HG02678 (cell line): ENCODE measurements at regions not wholly inside any gene's neighbourhood (a gene's known extent, or its start where the extent isn't known, plus 50 kb on each side); places are given as distances from the start of the nearest gene placed in this dataset.

ENCODE experiments used
- ATAC-seq: cut with Tn5 transposase; IDR thresholded peaks from one replicate; pipeline ENCODE4 v1.9.1; 2021; ENCODE audit warnings: mild to moderate bottlenecking, moderate library complexity; ENCODE audit not compliant: unreplicated experiment

GRCh38 chr1:88407248-88407647 is 276.8 kb upstream of the PKN2 start:
- no peak for ATAC-seq

- ATAC-seq = no peak
Observed at GRCh38 chr1:88421997-88422396, 262.1 kb upstream of the PKN2 start.

GRCh38 chr1:88433556-88433955 is 250.5 kb upstream of the PKN2 start:
- ATAC-seq = no peak

- ATAC-seq = no peak
Observed at GRCh38 chr1:88434836-88435235, 249.2 kb upstream of the PKN2 start.

GRCh38 chr1:88441022-88441421 is 243.1 kb upstream of the PKN2 start:
- no peak for ATAC-seq

- ATAC-seq = no peak
Observed at GRCh38 chr1:88451856-88452255, 232.2 kb upstream of the PKN2 start.

GRCh38 chr1:88453295-88453694 is 230.8 kb upstream of the PKN2 start:
- no peak for ATAC-seq

GRCh38 chr1:88454781-88455180 is 229.3 kb upstream of the PKN2 start:
- no peak for ATAC-seq

GRCh38 chr1:88455621-88456256 is 228.3 kb upstream of the PKN2 start:
- ATAC-seq = no peak

- ATAC-seq = no peak
Observed at GRCh38 chr1:88457197-88457596, 226.9 kb upstream of the PKN2 start.

- no peak for ATAC-seq
Observed at GRCh38 chr1:88461007-88461406, 223.1 kb upstream of the PKN2 start.

GRCh38 chr1:88462096-88462487 is 222.0 kb upstream of the PKN2 start:
- ATAC-seq = no peak

- no peak for ATAC-seq
Observed at GRCh38 chr1:88462488-88463261, 221.4 kb upstream of the PKN2 start.

GRCh38 chr1:88463401-88463985 is 220.6 kb upstream of the PKN2 start:
- no peak for ATAC-seq

- no peak for ATAC-seq
Observed at GRCh38 chr1:88466011-88466410, 218.1 kb upstream of the PKN2 start.

GRCh38 chr1:88466899-88467580 is 217.0 kb upstream of the PKN2 start:
- no peak for ATAC-seq

- ATAC-seq = no peak
Observed at GRCh38 chr1:88472298-88472697, 211.8 kb upstream of the PKN2 start.

- no peak for ATAC-seq
Observed at GRCh38 chr1:88472714-88473113, 211.4 kb upstream of the PKN2 start.

- no peak for ATAC-seq
Observed at GRCh38 chr1:88474555-88475304, 209.3 kb upstream of the PKN2 start.

- no peak for ATAC-seq
Observed at GRCh38 chr1:88484881-88485280, 199.2 kb upstream of the PKN2 start.

GRCh38 chr1:88488237-88488636 is 195.8 kb upstream of the PKN2 start:
- ATAC-seq = no peak
